ENCODE measurements at regions not wholly inside any gene's neighbourhood (a gene's known extent, or its start where the extent isn't known, plus 50 kb on each side); places are given as distances from the start of the nearest gene placed in this dataset.

- TF ChIP-seq CTCF (IDR thresholded peaks at IDR 0.05) (no peak), POLR2A (IDR thresholded peaks at IDR 0.05) (no peak), EP300 (IDR thresholded peaks at IDR 0.05) (no peak), POLR2AphosphoS5 (IDR thresholded peaks at IDR 0.05) (no peak)
These were observed 1264.1 kb upstream of the AUTS2 start for GRCh38 chr7:68334216-68334615.

All from gastroesophageal sphincter (tissue), 3 donors.